K562 (cell line): ENCODE measurements at regions not wholly inside any gene's neighbourhood (a gene's known extent, or its start where the extent isn't known, plus 50 kb on each side); places are given as distances from the start of the nearest gene placed in this dataset.

Experiments
- CC2D1A ChIP-seq: fragments of 450-650 bp; IDR thresholded peaks from 2 replicates; pipeline ENCODE4 v1.6.1; 2017; ENCODE audit warnings: mild to moderate bottlenecking
- CTCF ChIP-seq, 3 experiments: IDR thresholded peaks in 2 of 3; conservative IDR thresholded peaks in 1 of 3; 2 replicates each; pipeline ENCODE4 v1.5.1; 2011 to 2012; ENCODE audit warnings: low read length in 3 of 3, mild to moderate bottlenecking in 3 of 3, control low read depth in 2 of 3, improper control_type of control experiment in 1 of 3, inconsistent platforms in 1 of 3, low read depth in 1 of 3, mixed read lengths in 1 of 3, moderate library complexity in 1 of 3; ENCODE audit not compliant: insufficient read depth in 2 of 3
- FOXA1 ChIP-seq: fragments of 450-650 bp; IDR thresholded peaks from 2 replicates; pipeline ENCODE4 v1.6.1; 2016; ENCODE audit warnings: mild to moderate bottlenecking, borderline replicate concordance
- GATAD2B ChIP-seq: fragments of 450-650 bp; IDR thresholded peaks from 2 replicates; pipeline ENCODE4 v1.6.1; 2017; ENCODE audit warnings: mild to moderate bottlenecking, borderline replicate concordance
- JUN ChIP-seq, 2 experiments: sonication (generic) in 1 of 2; formaldehyde crosslinking in 1 of 2; IDR thresholded peaks; 2 replicates each; pipeline versions ENCODE4 v1.6.1 to v1.8.0; 2012 to 2022; ENCODE audit warnings: borderline replicate concordance in 2 of 2, mild to moderate bottlenecking in 2 of 2, improper control_type of control experiment in 1 of 2, low read depth in 1 of 2, low read length in 1 of 2, missing genetic modification reagents in 1 of 2
- KDM1A ChIP-seq, 2 experiments: fragments of 450-650 bp; IDR thresholded peaks; 2 replicates each; pipeline ENCODE4 v1.6.1; 2016; ENCODE audit warnings: mild to moderate bottlenecking in 2 of 2
- NCOA1 ChIP-seq: fragments of 450-650 bp; IDR thresholded peaks from 2 replicates; pipeline ENCODE4 v1.6.1; 2016; ENCODE audit warnings: low read depth
- POLR2A ChIP-seq: fragments of 450-650 bp; conservative IDR thresholded peaks from 2 replicates; pipeline ENCODE4 v1.6.1; 2016
- ZC3H11A ChIP-seq: IDR thresholded peaks from 2 replicates; pipeline ENCODE4 v1.6.1; 2012; ENCODE audit warnings: low read depth, low read length, improper control_type of control experiment
- ZNF354B ChIP-seq: fragments of 250-450 bp; sonication (Bioruptor Pico); IDR thresholded peaks from 2 replicates; pipeline ENCODE4 v1.4.0; 2020
- TF ChIP-seq, protein P1 (sequence below), 2 experiments: fragments of 450-650 bp in 1 of 2; sonication (generic) in 1 of 2; formaldehyde crosslinking; conservative IDR thresholded peaks; 2 replicates each; pipeline versions ENCODE4 v1.4.0 to v1.8.1; 2020 to 2022; ENCODE audit warnings: mild to moderate bottlenecking in 1 of 2, missing genetic modification reagents in 1 of 2

DNA sequence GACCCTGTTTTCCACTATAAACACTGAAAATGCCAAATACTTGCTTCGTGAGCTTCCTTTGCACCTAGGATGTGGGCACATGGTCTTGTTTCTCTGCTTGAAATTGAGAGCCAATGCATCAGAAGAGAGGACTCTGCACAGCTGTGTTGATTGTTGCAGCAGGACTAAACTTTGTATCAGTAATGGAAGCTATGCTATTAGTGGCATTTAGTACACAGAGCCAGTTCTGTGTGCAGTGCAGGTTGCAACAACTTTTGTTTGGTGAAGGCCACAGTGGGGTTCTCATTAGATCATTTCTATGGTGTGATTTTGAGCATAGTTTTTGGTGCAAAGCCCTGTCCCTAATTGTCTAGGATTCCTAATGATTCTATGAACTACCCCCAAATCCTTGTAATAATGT, 54.4 kb upstream of the ANKRD17 start:
- no peak for TF ChIP-seq CTCF (IDR thresholded peaks at IDR 0.05 in 2 of 3, conservative IDR thresholded peaks at IDR 0.05 in 1 of 3; ENCODE audit: insufficient read depth in 2 of 3, low read depth in 1 of 3, low read length in 3 of 3)
- TF ChIP-seq NCOA1 = no peak
- TF ChIP-seq ZC3H11A = no peak
- no peak for TF ChIP-seq GATAD2B
- TF ChIP-seq CC2D1A = no peak
- TF ChIP-seq JUN (IDR thresholded peaks at IDR 0.05; ENCODE audit: borderline replicate concordance, low read depth, low read length) = no peak
- TF ChIP-seq JUN (CRISPR knock-in tag; IDR thresholded peaks at IDR 0.05; ENCODE audit: borderline replicate concordance) = no peak
- TF ChIP-seq ZNF354B (CRISPR knock-in tag) = no peak
- no peak for TF ChIP-seq POLR2A
- TF ChIP-seq, protein P1, sequence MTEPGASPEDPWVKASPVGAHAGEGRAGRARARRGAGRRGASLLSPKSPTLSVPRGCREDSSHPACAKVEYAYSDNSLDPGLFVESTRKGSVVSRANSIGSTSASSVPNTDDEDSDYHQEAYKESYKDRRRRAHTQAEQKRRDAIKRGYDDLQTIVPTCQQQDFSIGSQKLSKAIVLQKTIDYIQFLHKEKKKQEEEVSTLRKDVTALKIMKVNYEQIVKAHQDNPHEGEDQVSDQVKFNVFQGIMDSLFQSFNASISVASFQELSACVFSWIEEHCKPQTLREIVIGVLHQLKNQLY (CRISPR knock-in tag; conservative IDR thresholded peaks at IDR 0.05) = no peak
- no peak for TF ChIP-seq FOXA1
- no peak for TF ChIP-seq KDM1A (IDR thresholded peaks at IDR 0.05)
